OCI-LY3 (cell line): ENCODE measurements at regions not wholly inside any gene's neighbourhood (a gene's known extent, or its start where the extent isn't known, plus 50 kb on each side); places are given as distances from the start of the nearest gene placed in this dataset.

ENCODE experiments used
- CTCF ChIP-seq: fragments of 200-600, 300-600 bp; sonication (generic); IDR thresholded peaks from 2 replicates; pipeline ENCODE4 v1.5.1; 2014; ENCODE audit warnings: antibody characterized with exemption, low read length, low read depth
- EZH2phosphoT487 ChIP-seq: fragments of 200-600 bp; shearing (Covaris generic); IDR thresholded peaks from 2 replicates; pipeline ENCODE4 v1.6.1; 2018; ENCODE audit warnings: antibody characterized with exemption, mixed run types, low read depth

GRCh38 chr14:82328442-82328841, 794.8 kb upstream of the SEL1L start:
- TF ChIP-seq CTCF (no peak), EZH2phosphoT487 (no peak)
